ENCODE measurements at regions not wholly inside any gene's neighbourhood (a gene's known extent, or its start where the extent isn't known, plus 50 kb on each side); places are given as distances from the start of the nearest gene placed in this dataset.
A peak's percentile ranks its signal among the peaks of the same experiment; 100 is the strongest.

DNA sequence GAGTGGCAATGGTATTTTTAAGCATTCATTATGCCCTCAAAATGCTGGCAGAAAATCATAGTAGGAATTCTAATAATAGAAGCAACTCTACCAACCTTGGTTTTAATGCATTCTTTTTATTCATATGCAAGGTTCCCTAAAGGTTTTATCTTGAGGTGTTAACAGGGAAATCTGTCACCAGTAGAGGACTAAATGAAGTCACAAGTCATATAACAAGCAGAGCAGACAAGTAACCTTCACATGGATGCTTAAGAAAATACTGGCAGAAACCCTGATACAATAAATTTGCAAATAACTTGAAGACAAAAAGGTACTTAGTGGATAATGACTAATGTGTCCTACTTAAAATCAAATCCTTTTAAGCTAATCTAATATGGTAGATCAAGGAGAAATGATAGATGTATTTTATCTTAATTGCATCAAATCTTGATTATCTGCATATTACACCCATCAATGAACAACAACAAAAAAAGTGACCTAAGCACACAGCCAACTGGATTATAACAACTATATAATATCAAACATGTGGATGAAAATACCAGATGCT is 73.3 kb downstream of the RFC3 start:
- no peak for DNase-seq

DNA sequence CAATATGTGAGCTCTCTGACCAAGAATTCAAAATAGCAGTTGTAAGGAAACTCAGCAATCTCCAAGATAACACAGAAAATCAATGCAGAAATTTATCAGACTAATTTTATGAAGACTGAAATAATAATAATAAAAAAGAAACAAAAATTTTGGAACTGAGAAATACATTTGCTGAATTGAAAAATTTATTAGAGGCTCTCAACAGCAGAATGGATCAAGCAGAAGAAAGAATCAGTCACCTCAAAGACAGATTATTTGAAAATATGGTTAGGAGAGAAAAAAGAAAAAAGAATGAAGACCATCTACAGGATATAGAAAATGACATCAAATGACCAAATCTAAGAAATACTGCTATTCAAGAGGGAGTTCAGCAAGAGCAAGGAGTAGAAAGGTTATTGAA is 75.6 kb downstream of the RFC3 start:
- DNase-seq = no peak

DNA sequence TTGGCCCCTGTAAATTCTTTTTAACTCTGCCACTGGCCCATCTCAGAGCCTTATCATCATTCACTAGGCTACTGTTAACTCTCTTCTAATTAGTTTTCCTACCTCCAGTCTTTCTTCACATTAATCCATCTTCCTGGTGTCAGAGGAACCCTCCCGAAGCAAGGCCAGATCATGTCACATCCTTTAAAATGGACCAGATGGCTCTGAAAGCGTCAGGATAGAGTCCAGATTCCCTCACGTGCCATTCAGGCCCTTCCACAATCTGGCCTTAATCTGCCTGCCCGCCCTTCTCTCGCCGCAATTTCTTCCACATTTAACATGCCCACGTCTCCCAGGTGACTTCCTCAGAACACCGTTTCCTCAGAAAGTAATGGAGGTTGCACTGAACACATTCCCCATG is 86.5 kb downstream of the RFC3 start:
- no peak for DNase-seq

DNA sequence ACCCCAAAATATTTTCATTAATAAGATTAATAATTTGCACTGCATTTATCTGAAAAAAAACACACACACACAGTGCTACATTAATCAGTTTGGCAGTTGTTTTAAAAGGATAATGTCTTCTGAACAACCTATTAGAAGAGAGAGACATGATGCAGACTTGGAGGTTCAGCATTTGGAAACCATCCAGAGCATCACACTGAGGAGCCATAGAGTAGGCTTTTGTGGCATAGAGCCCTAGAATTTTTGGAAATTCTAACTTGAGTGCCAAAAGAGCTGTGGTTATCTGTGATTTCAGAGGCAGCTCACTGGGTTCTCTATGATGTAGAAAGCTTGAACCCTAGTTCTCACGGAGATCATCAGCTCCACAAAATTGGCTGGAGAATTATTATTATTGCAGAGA is 90.2 kb downstream of the RFC3 start:
- no peak for DNase-seq

GRCh38 chr13:33910255-33910654 is 92.3 kb downstream of the RFC3 start:
- DNase-seq = no peak

DNA sequence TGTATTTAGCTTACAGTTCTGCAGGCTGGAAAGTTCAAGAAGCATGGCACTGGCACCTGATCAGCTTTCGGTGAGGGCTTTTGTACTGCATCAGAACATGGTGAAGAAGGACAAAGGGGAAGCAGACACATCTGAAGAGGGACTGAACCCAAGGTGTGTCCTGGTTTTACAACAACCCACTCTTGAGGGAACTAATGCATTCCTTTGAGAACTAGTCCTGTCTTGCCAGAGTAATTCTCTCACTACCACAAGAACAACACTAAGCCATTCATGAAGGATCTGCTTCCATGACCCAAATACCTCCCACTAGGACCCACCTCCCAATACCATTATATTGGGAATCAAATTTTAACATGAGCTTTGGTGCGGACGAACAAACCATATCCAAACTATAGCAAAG is 93.6 kb downstream of the RFC3 start:
- no peak for DNase-seq

- no peak for DNase-seq
Observed at GRCh38 chr13:33913829-33914228, 95.9 kb downstream of the RFC3 start.

DNA sequence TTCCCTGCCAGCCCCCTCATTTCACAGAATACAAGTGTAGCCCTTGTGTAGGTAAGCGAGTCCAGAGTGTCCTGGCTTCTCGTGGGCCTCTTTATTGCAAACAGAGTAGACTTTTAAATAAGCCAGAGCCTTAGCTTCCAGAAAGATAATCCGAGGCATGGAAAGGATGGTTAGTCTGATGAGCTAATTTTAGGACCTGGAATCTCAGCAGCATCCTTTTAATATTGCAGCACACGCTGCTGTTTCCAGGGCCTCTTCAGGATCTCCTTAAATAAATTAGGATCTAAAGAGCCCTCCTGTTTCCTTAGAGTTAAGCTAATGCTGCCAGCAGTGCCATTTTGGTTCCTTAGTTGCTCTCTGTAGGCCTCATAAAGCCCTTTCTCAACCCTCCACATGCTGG is 99.2 kb downstream of the RFC3 start:
- no peak for DNase-seq

- DNase-seq = peak; percentile 82
Observed at GRCh38 chr13:33918199-33918932, 100.4 kb downstream of the RFC3 start.

DNA sequence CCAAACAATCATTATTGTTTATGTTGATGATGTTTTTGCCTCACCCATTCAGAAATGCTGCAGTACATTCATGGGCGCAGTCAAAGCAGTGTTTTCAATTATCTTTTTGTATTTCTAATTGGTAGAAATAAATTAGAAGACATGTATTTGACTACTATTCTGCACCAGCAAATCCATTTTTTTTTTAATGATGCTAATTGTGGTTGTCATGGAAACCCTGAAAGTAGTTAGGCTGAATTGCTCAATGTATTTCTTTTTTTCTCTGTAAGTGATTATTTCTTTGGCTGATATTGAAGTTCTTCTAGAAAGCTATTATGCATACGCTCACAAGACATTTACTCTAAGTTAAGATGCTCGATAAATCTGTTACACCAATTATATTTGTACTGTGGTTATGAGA is 101.2 kb downstream of the RFC3 start:
- DNase-seq = no peak

GRCh38 chr13:33925563-33925962 is 107.6 kb downstream of the RFC3 start:
- no peak for DNase-seq

DNA sequence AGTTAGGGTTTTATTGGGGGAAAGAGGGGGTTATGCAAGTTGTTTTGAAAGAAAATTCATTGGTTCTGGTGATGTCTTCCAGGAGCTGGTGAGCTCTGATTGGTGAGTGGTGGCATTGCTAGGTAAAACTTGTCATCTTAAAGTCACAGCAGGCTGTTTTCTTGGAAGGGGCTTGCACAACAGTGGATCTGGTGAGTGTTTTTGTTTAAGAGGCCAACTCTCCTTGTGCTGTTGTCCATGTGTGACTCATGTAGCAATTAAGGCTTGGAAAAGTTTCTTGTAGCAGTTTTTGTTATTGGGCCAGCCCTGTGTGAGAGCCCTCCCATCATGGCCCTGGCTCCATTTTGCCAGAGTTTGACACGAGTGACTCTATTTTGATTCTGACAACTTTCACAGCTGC is 109.4 kb downstream of the RFC3 start:
- peak; percentile 51 for DNase-seq

DNA sequence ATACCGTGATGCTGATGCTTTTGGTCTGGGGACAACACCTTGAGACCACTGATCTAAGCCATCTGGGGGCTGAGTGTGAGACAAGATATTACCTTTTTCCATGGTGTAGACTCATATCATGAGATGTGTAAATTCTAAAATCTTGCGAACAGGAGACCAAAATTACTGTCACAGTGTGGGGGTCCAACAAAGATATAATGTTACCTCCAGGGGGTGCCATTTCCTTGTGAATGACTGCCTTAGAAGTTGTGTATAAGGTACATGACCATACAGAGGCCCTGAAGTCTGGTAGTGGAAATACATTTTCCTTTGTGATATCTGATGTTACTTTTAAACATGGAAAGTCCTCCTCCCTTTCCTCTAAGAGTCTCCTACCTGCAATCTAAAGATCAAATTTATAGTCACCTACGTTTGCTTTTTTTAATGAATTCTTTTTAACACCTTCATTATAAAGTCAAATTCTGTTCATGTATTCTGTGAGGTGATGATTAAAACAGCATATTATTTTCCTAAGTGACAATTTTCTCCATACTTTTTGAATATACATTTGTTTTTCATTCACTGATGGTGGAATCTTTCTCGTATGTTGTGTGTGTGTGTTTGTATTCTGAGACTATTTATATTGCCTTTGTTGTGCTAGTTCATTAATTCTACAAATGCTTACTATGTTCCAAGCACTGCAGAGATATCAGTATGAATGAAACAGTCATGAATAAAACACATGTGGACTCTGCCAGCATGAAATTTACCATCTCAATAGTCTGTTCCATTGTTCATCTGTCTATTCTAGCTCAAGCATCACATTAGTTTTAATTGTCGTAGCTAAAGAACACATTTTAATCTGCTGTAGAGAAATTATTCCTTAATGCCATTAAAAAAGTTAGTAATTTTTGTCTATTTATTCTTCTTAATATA is 113.7 kb downstream of the RFC3 start:
- DNase-seq = peak; percentile 74

- DNase-seq = peak; percentile 56
Observed at GRCh38 chr13:33932769-33933406, 114.9 kb downstream of the RFC3 start.

DNA sequence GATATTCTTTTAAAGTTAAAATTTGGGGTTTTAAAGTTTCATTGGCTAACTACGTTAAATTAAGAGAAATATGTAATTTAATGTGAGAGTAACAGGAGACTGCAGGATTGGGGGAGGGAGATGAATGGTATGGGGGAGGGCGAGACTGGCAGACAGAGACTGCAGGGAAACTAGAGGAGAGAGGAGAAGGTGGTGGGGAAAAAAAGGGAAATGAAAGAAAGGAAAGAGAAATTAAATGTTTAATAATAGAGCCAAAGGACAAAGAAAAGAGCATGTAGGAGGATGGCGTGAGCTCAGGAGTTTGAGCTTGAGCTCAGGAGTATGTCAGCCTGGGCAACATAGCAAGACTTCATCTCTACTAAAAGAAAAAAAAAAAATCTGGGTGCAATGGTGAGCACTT is 115.9 kb downstream of the RFC3 start:
- DNase-seq = no peak

DNA sequence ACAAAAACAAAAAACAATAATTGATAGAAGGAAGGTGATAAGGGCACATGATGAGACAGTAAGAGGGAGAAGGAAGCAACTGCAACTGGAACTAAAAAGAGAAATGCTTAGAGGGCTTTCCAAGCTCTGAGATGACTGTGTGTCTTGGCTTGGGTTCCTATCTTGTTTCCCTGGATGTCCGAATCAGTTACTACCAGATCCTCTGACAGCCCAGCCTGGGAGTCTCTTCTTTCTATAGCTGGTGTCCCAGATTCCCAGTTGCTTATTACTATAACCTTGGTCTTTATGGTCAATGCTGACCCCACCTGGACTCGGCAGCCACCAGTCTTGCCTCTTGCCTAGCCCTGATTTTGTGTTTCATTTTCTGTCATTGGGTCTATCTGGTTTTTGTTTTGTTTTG is 116.4 kb downstream of the RFC3 start:
- no peak for DNase-seq

GRCh38 chr13:33934951-33935371 is 117.0 kb downstream of the RFC3 start:
- DNase-seq = no peak

GRCh38 chr13:33935969-33936368 is 118.0 kb downstream of the RFC3 start:
- no peak for DNase-seq

DNA sequence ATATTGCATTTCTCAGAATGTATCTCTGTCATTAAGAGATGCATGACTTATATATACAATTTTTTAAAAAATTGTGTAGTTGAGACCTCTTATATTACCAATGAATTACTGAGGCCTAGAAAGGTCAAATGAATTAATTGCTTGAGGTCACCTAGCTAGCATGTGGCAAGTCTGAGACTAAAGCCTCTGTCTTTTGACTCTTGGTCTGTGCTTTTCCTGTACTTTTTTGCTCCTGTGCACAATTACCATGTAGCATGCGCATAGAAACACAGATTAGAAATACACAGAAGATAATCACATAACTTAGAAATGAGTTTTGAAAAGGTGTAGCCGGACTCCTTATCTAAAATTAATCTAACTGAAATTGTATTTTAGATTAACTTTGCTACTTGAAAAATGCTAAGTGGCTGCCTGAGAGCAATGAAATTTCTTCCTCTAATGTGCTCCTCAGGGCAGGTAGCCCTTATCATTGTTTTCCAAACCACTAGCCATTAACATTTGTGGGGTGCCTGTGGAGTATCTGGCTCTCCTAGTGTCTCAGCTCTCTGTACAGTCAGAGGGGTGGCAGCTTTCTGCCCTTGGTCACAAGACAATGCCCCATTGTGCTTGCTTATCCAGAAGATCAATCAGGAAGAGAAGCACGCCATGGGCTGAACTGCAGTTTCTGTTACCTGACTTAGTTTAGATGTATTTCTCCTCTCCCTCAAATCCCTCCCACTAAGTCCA is 119.6 kb downstream of the RFC3 start:
- no peak for DNase-seq

DNA sequence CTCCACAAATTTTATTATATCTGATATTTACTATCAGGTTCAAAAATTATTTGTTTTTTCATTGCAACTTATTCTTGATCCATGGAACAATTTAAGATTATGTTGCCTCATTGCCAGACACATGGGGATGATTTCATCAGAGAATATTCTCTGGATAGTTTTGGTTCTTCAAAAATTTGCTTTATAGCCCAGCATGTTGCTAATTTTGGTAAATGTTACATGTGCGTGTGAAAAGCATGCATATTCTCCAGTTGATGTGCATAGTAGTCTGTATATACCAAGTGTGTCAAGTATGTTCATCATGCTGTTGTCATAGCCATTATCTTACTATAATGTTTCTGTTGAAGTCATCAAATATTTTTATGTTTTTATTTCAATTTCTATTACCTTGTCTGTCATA is 122.3 kb downstream of the RFC3 start:
- DNase-seq = peak; percentile 19

GRCh38 chr13:33940898-33941297 is 122.9 kb downstream of the RFC3 start:
- peak; percentile 13 for DNase-seq

- DNase-seq = no peak
Observed at GRCh38 chr13:33945477-33945876, 127.5 kb downstream of the RFC3 start.

GRCh38 chr13:33953203-33953602 is 135.3 kb downstream of the RFC3 start:
- DNase-seq = peak; percentile 80
